Inferior parietal cortex (tissue), 1 donor: ENCODE measurements at regions not wholly inside any gene's neighbourhood (a gene's known extent, or its start where the extent isn't known, plus 50 kb on each side); places are given as distances from the start of the nearest gene placed in this dataset.
"Not testable (repeated sequence)": the region's sequence is repeated elsewhere in the genome, so short reads cannot be mapped to it uniquely, and the experiment has no call there.

Experiments used
- DNase-seq: peaks from one replicate; pipeline ENCODE4 v3.0.0-alpha.2; 2016; ENCODE audit errors: extremely low spot score

GRCh38 chrX:150238632-150239382 is 124.3 kb upstream of the MAMLD1 start:
- DNase-seq, result no peak

DNA sequence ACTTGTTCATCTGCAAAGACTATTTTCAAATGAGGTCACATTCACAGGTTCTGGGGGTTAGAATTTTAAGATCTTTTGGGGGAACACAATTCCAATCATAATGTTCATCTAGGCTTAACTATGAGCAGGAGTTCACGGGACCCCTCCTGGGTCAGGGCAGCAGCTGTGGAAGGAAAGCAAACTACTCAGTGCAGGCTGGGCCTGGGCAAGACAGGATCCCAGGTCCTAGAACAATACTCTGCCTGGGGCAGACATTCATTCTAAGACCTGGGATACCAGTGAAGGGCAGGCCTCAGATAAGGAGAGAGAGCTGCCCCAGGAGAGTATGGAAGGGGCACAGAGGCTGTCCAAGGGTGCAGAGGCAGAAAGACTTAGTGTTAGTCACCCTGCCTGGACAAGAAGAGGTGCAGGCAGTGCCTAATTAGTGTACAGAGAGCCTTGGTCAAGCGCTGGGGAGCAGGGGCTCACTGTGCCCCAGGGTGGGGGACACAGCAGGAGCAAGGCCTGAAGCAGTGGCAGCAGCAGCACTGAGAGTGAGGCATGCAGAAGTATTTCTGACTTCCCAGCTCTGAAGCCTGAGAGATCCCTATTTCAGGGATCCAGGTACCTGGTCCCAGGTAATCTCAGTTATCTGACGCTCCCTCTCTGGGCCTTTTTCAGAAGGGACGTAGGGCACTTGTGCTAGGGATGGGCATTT is 123.0 kb upstream of the MAMLD1 start:
- no peak for DNase-seq

GRCh38 chrX:150240643-150240970 is 122.5 kb upstream of the MAMLD1 start:
- DNase-seq, result no peak

GRCh38 chrX:150253959-150254620 is 109.0 kb upstream of the MAMLD1 start:
- no peak for DNase-seq

DNA sequence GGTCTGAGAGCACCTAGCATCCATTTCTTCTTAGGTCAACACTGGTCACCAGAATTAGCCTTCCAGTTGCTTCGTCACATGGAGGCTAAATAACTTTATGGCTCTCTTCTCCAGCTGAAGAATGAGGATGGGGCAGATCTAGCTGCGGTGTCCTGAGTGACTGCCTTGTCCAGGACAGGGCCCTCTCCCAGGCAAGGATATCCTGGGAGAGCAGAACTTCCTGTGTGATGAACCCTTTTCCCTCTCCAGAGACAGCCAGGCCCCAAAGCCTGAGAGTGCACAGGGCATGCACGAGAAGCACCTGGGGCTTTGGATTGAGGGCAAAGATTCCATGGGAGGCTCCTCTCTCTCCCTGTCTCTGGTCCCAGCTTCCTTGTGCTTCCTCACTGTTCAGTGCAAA is 108.2 kb upstream of the MAMLD1 start:
- no peak for DNase-seq

GRCh38 chrX:150255441-150256296 is 107.4 kb upstream of the MAMLD1 start:
- no peak for DNase-seq

- no peak for DNase-seq
Measured at GRCh38 chrX:150256297-150256650, 106.8 kb upstream of the MAMLD1 start.

DNA sequence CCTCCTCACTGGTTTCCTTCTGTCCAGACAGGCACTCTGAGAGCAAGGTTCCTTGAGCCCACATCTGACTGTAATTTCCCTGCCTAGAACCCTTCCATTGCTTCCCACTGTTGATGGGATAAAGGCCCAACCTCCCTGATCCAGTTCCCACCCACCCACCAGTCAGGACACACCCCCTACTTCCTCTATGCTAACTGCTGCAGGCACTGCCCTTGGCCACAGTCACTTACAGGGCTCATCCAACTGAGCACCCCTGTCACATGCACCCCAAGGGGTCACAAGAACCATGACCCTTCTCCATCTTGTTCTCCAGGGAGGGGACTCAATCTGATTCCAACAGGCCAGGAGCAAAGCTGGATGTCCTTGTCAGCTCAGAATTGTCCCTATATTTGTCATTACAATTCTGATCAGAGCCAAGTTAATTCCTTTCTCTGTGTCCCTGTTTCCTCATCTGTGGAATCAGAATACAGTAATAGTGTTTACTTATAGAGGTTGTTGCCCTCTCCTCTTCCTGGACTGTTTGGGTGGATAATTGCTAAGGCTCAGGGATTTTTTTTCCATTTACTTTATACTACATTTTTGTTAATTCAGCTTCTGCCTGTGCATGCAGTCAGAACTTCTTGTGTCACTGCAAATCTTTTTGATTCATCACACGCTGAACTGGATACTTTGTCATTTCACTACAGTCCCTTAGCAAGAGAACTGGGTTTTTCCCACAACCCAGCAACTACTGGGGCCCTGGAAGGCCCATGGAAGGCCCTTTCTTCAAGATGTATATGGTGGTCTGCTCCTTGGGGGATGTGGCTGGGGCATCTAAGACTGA is 105.6 kb upstream of the MAMLD1 start:
- no peak for DNase-seq

DNA sequence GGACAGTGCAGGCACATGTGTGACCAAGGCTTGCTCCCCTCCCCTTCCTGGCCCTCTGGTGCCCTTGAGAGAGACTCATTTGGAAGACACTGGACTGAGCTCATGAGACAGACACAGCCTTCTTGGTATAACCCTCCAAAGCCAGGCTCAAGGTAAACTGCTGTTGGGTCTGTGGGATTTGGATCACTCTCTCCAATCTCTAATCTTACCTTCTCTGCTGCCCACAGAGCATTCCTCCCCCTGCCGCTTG is 105.0 kb upstream of the MAMLD1 start:
- no peak for DNase-seq

DNA sequence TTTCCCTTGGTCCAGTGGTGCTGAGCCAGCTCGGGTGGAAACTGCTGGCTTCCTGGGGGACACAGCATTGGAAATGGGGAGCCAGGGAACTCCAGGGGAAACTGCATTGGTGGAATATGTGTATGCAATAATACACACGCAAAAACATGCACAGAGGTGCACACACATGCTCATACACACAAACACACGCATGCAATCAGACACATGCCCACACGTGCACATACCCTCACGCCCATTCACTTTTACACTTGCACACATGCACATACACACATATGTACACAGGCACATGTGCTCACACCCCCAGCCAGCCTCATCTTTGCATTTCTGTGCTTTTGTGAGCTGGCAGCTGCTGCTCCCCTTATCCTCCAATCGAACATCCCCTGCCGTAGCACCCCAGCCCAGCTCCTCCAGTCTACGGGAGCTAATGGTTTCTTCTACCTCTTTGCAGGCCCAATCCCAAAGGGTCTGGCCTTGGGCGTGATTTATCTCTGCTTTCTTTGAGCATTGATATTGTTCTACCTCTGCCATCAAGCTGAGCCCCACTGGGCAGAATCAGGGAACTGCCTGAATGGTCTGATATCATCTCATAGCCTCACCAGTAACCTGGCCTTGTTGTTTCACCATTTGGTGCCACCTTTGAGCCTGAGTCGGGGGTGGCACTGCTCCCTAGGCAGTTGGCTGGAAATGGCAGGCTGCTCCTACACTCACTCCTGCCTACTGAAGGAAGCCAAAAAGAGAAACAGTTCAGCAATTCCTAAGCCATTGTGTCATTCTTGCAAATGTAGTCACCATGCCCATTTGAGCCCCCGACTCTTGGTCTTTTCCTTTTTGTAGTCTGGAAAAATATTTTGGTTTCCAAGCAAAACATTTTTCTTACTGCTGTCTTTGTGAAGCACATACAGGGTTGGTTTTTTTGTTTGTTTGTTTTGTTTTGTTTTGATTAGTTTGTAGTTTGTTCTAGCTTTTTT is 104.4 kb upstream of the MAMLD1 start:
- no peak for DNase-seq

DNA sequence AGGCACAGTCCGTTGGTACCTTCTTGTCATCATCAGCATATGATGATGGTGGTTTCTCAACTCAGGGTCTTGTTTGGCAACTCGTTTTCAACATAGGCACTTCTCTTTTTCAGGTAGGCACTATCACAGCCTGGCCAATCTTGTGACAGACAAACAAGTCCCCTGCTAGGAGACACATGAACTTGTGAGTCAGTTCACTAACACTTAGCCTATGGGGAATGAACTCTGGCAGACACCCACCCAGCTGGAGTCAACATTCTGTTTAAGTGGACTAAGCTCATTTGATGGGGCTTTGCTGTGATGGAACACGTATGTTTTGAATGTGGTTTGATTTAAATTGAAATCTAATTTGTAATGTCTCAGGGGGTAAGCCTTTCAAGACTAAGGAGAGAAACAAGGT is 100.7 kb upstream of the MAMLD1 start:
- no peak for DNase-seq

DNA sequence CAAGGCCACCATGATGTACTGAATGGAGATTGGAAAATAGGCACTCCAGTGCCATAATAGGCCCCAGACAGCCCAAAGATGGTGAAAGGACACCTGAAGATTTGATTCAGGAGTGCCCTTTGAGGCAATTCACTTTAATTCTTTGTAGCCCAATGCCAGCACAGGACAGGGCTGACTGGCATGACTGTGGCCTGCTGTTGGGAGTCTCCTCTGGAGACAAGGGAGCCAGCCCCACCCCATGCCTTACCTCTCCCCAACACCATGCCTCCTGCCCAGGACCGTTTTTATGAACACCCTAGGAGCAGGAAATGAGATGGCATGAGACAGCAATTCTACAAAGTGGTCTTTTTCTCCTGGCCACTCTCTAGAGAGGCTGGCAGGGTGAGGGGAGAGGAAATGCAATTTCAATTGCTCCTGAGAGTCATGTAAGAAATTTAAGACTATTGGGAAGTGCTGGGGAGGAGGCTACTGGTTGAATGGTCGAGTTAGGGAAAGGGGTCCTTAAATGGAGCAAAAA is 94.2 kb upstream of the MAMLD1 start:
- DNase-seq, result no peak

GRCh38 chrX:150269605-150270254 is 93.4 kb upstream of the MAMLD1 start:
- DNase-seq, result no peak

DNA sequence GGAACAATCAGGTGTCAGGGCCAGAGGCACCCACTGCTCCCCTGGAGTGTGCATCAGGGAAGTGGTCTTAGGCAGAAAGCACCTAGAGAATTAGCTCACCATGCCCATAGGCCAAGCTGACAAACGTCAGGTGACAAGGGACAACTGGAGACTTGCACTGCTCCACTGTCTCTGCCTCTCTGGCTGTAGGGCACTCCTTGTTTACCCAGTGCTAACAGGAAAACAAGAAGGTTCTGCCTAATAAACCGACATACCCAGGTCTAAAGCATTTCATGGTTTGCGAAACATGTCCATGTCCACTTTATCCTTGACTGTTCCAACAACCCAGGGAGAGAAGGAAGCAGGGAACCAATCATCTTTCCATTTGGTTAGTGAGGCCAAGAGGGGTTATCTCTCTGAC is 92.5 kb upstream of the MAMLD1 start:
- DNase-seq, result no peak

DNA sequence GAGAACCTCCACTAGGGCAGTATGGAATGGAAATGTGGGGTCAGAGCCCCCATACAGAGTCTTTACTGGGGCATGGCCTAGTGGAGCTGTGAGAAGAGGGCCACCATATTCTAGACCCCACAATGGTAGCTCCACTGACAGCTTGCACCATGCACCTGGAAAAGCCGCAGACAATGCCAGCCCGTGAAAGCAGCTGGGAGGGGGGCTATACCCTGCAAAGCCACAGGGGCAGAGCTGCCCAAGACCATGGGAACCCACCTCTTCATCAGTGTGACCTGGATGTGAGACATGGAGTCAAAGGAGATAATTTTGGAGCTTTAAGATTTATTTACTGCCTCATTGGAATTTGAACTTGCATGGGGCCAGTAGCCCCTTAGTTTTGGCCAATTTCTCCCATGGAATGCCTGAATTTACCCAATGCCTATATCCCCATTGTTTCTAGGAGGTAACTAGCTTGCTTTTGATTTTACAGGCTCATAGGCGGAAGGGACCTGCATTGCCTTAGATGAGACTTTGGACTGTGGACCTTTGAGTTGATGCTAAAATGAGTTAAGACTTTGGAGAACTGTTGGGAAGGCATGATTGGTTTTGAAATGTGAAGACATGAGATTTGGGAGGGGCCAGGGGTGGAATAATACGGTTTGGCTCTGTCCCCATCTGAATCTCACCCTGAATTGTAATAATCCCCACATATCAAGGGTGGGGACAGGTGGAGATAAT is 89.4 kb upstream of the MAMLD1 start:
- DNase-seq, result not testable (repeated sequence)

DNA sequence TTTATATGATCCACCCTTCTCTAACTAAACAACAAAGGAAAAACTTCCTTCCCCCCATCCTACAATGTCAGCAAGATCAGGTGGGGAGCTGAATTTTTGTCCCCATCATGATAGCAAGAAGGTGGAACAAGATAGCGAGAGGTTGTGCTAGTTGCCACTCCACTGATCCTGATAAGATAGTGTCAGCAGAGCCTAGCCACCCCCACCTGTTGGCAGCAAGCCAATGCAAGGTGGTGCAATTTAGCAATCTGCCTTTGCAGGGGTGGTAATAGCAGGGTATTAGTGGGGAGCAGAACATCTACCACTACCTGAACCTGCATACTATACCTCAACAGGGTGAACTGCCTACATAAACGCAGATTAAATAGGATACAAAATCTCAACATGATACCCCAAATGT is 80.2 kb upstream of the MAMLD1 start:
- DNase-seq, result no peak

DNA sequence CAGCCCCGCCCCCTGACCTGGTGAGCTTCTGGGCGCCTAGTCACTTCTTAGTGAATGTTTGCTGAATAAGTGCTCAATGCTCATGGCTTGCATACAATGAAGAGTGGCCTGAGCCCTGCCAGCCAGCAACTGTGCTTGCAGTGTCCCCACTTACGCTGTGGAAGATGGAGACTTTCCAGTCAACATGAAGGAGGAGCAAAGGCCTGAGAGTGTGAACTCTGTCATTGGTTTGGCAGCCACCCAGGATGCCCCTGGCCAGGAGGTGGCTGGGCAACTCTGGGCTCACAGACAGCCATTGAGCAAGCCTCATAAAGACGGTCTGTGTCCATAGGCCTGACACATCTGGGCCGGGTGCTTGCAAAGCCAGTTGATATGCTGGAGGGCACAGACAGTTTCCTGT is 72.1 kb upstream of the MAMLD1 start:
- peak; percentile 68 for DNase-seq

DNA sequence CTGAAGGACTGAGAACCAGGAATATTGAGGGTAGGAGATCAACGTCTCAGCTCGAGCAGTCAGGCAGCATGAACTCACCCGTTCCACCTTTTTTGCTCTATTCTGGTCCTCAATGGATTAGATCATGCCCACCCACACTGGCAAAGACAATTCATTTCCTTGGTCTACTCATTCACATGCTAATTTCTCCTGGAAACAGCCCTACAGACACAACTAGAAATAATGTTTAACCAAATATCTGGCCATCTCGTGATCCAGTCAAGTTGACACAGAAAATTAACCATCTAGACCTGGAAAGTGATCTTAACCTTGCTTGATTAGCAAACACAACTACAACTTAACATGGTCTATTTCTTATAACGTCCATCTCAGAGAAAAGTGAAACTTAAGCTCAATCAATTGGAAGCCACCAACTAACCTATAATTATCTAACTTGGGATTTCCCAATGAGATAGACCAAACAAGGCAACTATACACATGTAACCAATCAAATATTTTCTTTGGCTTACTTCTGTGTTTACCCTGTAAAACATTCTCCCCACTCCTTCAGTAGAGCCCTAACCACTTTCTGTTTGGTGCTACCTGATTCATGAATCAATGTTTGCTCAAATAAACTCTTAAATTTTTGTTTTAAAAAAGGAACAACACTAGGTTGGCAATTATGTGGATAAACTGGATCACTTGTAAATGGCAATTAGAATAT is 69.7 kb upstream of the MAMLD1 start:
- no peak for DNase-seq
